IMR-90 (cell line): ENCODE measurements at regions not wholly inside any gene's neighbourhood (a gene's known extent, or its start where the extent isn't known, plus 50 kb on each side); places are given as distances from the start of the nearest gene placed in this dataset.

Experiments used
- ATAC-seq: fragments of 200-7000 bp; cut with Tn5 transposase; 2 replicates; pipeline ENCODE4 v1.9.1; 2020; ENCODE audit warnings: low read depth, mild to moderate bottlenecking, moderate library complexity
- BruUV-seq: library from RNA; stranded (reverse); fragments of 400-500 nt; replicated peaks from 2 replicates; lab custom pipeline; 2021; lab: Mats Ljungman, UMichigan
- CTCF ChIA-PET: fragments of 300-600 bp; formaldehyde crosslinking; extraction: SDS; loops from one replicate; lab custom pipeline; 2021; ENCODE audit warnings: antibody characterized with exemption; lab: Yijun Ruan, JAX
- POLR2A ChIA-PET: fragments of 300-600 bp; sonication (Branson Sonifier 250); formaldehyde crosslinking; loops from one replicate; lab custom pipeline; 2022; ENCODE audit warnings: antibody characterized with exemption; ENCODE audit not compliant: unreplicated experiment; lab: Charles Lee
- DNase-seq: peaks from one replicate; pipeline ENCODE4 v3.0.0; 2013
- H2AFZ ChIP-seq: replicated peaks from 2 replicates; pipeline ENCODE3; 2013; ENCODE audit warnings: low read length, mild to moderate bottlenecking; ENCODE audit not compliant: poor library complexity
- H2AK5ac ChIP-seq: 2 replicates; pipeline ENCODE4 v1.6.1; 2013; ENCODE audit warnings: low read depth, low read length, inconsistent platforms
- H2AK9ac ChIP-seq: replicated peaks from 2 replicates; pipeline ENCODE3; 2013; ENCODE audit warnings: mild to moderate bottlenecking, low read depth, low read length, moderate library complexity; ENCODE audit not compliant: poor library complexity
- H2BK120ac ChIP-seq: 2 replicates; pipeline ENCODE4 v1.6.1; 2013; ENCODE audit warnings: low read depth, low read length, inconsistent platforms
- H2BK15ac ChIP-seq: 3 replicates; pipeline ENCODE4 v1.6.1; 2013; ENCODE audit warnings: low read depth, low read length, inconsistent platforms
- H2BK20ac ChIP-seq: 2 replicates; pipeline ENCODE4 v1.6.1; 2013; ENCODE audit warnings: low read depth, mild to moderate bottlenecking, inconsistent platforms, low read length, moderate library complexity
- H2BK5ac ChIP-seq: 2 replicates; pipeline ENCODE4 v1.6.1; 2013; ENCODE audit warnings: mild to moderate bottlenecking, low read depth, low read length, inconsistent platforms; ENCODE audit not compliant: poor library complexity, severe bottlenecking
- H3K14ac ChIP-seq: replicated peaks from 2 replicates; pipeline ENCODE4 v1.6.1; 2013; ENCODE audit warnings: low read depth, low read length, inconsistent platforms
- H3K18ac ChIP-seq: 2 replicates; pipeline ENCODE4 v1.6.1; 2013; ENCODE audit warnings: low read depth, low read length, control low read depth
- H3K23ac ChIP-seq: 2 replicates; pipeline ENCODE4 v1.6.1; 2013; ENCODE audit warnings: low read depth, low read length, inconsistent platforms
- H3K27ac ChIP-seq: 2 replicates; pipeline ENCODE4 v1.5.1; 2013; ENCODE audit warnings: mild to moderate bottlenecking, control low read depth, low read length; ENCODE audit not compliant: insufficient read depth
- H3K27me3 ChIP-seq: 2 replicates; pipeline ENCODE4 v1.6.1; 2013; ENCODE audit warnings: low read length; ENCODE audit not compliant: control insufficient read depth, insufficient read depth
- H3K36me3 ChIP-seq: 2 replicates; pipeline ENCODE4 v1.6.1; 2013; ENCODE audit warnings: low read length, mixed read lengths; ENCODE audit not compliant: control insufficient read depth, insufficient read depth
- H3K4ac ChIP-seq: 2 replicates; pipeline ENCODE4 v1.6.1; 2013; ENCODE audit warnings: low read depth, low read length, inconsistent platforms
- H3K4me1 ChIP-seq: 2 replicates; pipeline ENCODE4 v1.6.1; 2013; ENCODE audit warnings: low read length, mixed read lengths; ENCODE audit not compliant: control insufficient read depth, insufficient read depth
- H3K4me2 ChIP-seq: 2 replicates; pipeline ENCODE4 v1.6.1; 2013; ENCODE audit warnings: low read depth, mild to moderate bottlenecking, control low read depth, low read length, moderate library complexity
- H3K4me3 ChIP-seq: 2 replicates; pipeline ENCODE4 v1.5.1; 2013; ENCODE audit warnings: low read depth, mild to moderate bottlenecking, control low read depth, low read length, moderate library complexity; ENCODE audit not compliant: insufficient read depth
- H3K56ac ChIP-seq: 2 replicates; pipeline ENCODE4 v1.6.1; 2013; ENCODE audit warnings: low read length, inconsistent platforms; ENCODE audit not compliant: insufficient read depth; ENCODE audit errors: extremely low read depth
- H3K79me1 ChIP-seq, 2 experiments: 2 replicates each; pipeline ENCODE4 v1.6.1; 2013; ENCODE audit warnings: low read length in 2 of 2, inconsistent platforms in 1 of 2, low read depth in 1 of 2
- H3K9ac ChIP-seq: 2 replicates; pipeline ENCODE4 v1.6.1; 2013; ENCODE audit warnings: low read depth, low read length, control low read depth
- H3K9me1 ChIP-seq: 2 replicates; pipeline ENCODE4 v1.6.1; 2013; ENCODE audit warnings: low read length, inconsistent platforms; ENCODE audit not compliant: insufficient read depth
- H3K9me3 ChIP-seq: 2 replicates; pipeline ENCODE4 v1.6.1; 2013; ENCODE audit warnings: low read length; ENCODE audit not compliant: control insufficient read depth, insufficient read depth
- H4K20me1 ChIP-seq: 2 replicates; pipeline ENCODE4 v1.6.1; 2013; ENCODE audit warnings: low read length, inconsistent platforms; ENCODE audit not compliant: insufficient read depth
- H4K5ac ChIP-seq: 2 replicates; pipeline ENCODE4 v1.6.1; 2013; ENCODE audit warnings: mild to moderate bottlenecking, low read depth, low read length, control low read depth
- H4K8ac ChIP-seq, 2 experiments: 2 replicates each; pipeline ENCODE4 v1.6.1; 2013; ENCODE audit warnings: low read depth in 2 of 2, low read length in 2 of 2, control low read depth in 1 of 2, inconsistent platforms in 1 of 2
- H4K91ac ChIP-seq: 2 replicates; pipeline ENCODE4 v1.6.1; 2013; ENCODE audit warnings: low read depth, low read length, inconsistent platforms; ENCODE audit not compliant: insufficient read depth
- BHLHE40 ChIP-seq: fragments of 150-350 bp; IDR thresholded peaks from 2 replicates; pipeline ENCODE4 v1.6.1; 2016; ENCODE audit warnings: mild to moderate bottlenecking, low read depth, low read length
- CHD1 ChIP-seq: IDR thresholded peaks from 2 replicates; pipeline ENCODE4 v1.6.1; 2012; ENCODE audit warnings: low read depth, low read length, improper control_type of control experiment
- FOS ChIP-seq: fragments of 150-350 bp; IDR thresholded peaks from 2 replicates; pipeline ENCODE4 v1.6.1; 2016; ENCODE audit warnings: low read depth, low read length
- MAFK ChIP-seq: IDR thresholded peaks from 2 replicates; pipeline ENCODE4 v1.6.1; 2012; ENCODE audit warnings: low read depth, low read length, improper control_type of control experiment
- MXI1 ChIP-seq: IDR thresholded peaks from 2 replicates; pipeline ENCODE4 v1.6.1; 2012; ENCODE audit warnings: low read depth, mild to moderate bottlenecking, low read length, moderate library complexity, borderline replicate concordance
- NFE2L2 ChIP-seq: fragments of 150-350 bp; IDR thresholded peaks from 2 replicates; pipeline ENCODE4 v1.6.1; 2016; ENCODE audit warnings: low read depth, mild to moderate bottlenecking, low read length
- POLR2A ChIP-seq: IDR thresholded peaks from 2 replicates; pipeline ENCODE4 v1.6.1; 2012; ENCODE audit warnings: mild to moderate bottlenecking, low read depth, low read length
- RAD21 ChIP-seq: IDR thresholded peaks from 2 replicates; pipeline ENCODE4 v1.6.1; 2012; ENCODE audit warnings: low read length, improper control_type of control experiment
- RCOR1 ChIP-seq: IDR thresholded peaks from 2 replicates; pipeline ENCODE4 v1.6.1; 2012; ENCODE audit warnings: mild to moderate bottlenecking, low read length, improper control_type of control experiment; ENCODE audit not compliant: insufficient replicate concordance
- RFX5 ChIP-seq: IDR thresholded peaks from 2 replicates; pipeline ENCODE4 v1.8.0; 2012; ENCODE audit warnings: low read depth, mild to moderate bottlenecking, low read length, moderate library complexity
- SMC3 ChIP-seq: fragments of 150-350 bp; IDR thresholded peaks from 2 replicates; pipeline ENCODE4 v1.6.1; 2016; ENCODE audit warnings: low read depth, mild to moderate bottlenecking, antibody characterized with exemption, low read length, moderate library complexity
- WGBS, 2 experiments: methylation state at CpG; one replicate each; pipeline versions ENCODE4 v1.1.5 to v1.1.7; 2013; ENCODE audit warnings: missing lambda C conversion rate in 2 of 2; ENCODE audit not compliant: insufficient read length in 1 of 2; ENCODE audit errors: extremely low coverage in 2 of 2; 5-methylcytosine and 5-hydroxymethylcytosine counted together
- dilution Hi-C: fragments of 300-500 bp; cut with HindIII; formaldehyde crosslinking; loops from one replicate; pipeline ENCODE4 v1.14.3; 2018; ENCODE audit warnings: low sequenced_read_pairs; ENCODE audit not compliant: unreplicated experiment
- in situ Hi-C: fragments of 300-500 bp; cut with MboI; formaldehyde crosslinking; loops from 3 replicates; pipeline ENCODE4 v1.14.3; 2019; ENCODE audit warnings: low sequenced_read_pairs, inconsistent platforms, mixed read lengths
- intact Hi-C: fragments of 100-400 bp; cut with micrococcal nuclease; formaldehyde crosslinking; loops from 2 replicates; pipeline ENCODE4 v1.10.0; 2022
- TF ChIP-seq, protein P1 (sequence below): fragments of 150-350 bp; IDR thresholded peaks from 2 replicates; pipeline ENCODE4 v1.6.1; 2016; ENCODE audit warnings: low read depth, mild to moderate bottlenecking, low read length, moderate library complexity, borderline replicate concordance
- TF ChIP-seq, protein P2 (sequence below): fragments of 150-350 bp; IDR thresholded peaks from 2 replicates; pipeline ENCODE4 v1.6.1; 2017; ENCODE audit warnings: mild to moderate bottlenecking, antibody characterized with exemption, low read length, low read depth
- TF ChIP-seq, protein P3 (sequence below): conservative IDR thresholded peaks from 2 replicates; pipeline ENCODE4 v1.5.1; 2012; ENCODE audit warnings: mild to moderate bottlenecking, low read depth, low read length, improper control_type of control experiment

DNA sequence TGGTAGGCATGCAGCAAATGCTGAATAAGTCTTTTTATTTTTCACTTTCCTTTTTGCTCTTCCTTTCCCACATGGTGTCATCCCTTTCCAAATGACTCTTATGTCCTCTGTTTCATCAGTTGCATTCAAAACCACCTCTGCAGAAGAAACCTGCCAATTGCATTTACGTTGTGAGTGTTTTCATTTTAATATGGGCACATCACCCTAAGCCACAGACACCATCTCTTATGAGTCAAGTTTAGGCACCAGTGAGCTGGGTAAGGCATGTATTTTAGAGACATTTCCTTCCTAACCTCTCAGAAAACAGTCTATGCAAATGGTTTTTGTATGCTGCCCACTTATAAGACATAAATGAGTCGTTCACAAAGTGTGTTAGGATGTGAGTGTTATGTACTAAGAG lies 223.3 kb upstream of the ADAMTS9 start:
- WGBS, 2 experiments = no CpG with 5 or more reads among the region's 2 CpGs
- no peak overlapping the region for H2BK5ac ChIP-seq
- no peak overlapping the region for H2BK20ac ChIP-seq
- intact Hi-C loops (no loop called here), dilution Hi-C loops (no loop called here), in situ Hi-C loops (no loop called here)
- no peak overlapping the region for H2BK15ac ChIP-seq
- H4K5ac ChIP-seq = no peak overlapping the region
- ATAC-seq = no peak
- H3K36me3 ChIP-seq = no peaks in the 10 kb centered on the region
- DNase-seq = no peak
- H4K20me1 ChIP-seq = no peaks in the 10 kb centered on the region
- ChIA-PET CTCF (no interaction called here), POLR2A (no interaction called here)
- H3K79me1 ChIP-seq = no peaks in the 10 kb centered on the region
- TF ChIP-seq RAD21 (no peak), NFE2L2 (no peak), MAFK (no peak), RCOR1 (no peak), FOS (no peak), MXI1 (no peak), POLR2A (no peak), CHD1 (no peak), BHLHE40 (no peak), SMC3 (no peak), RFX5 (no peak)
- TF ChIP-seq, protein P1, sequence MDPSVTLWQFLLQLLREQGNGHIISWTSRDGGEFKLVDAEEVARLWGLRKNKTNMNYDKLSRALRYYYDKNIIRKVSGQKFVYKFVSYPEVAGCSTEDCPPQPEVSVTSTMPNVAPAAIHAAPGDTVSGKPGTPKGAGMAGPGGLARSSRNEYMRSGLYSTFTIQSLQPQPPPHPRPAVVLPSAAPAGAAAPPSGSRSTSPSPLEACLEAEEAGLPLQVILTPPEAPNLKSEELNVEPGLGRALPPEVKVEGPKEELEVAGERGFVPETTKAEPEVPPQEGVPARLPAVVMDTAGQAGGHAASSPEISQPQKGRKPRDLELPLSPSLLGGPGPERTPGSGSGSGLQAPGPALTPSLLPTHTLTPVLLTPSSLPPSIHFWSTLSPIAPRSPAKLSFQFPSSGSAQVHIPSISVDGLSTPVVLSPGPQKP = no peak
- TF ChIP-seq, protein P2, sequence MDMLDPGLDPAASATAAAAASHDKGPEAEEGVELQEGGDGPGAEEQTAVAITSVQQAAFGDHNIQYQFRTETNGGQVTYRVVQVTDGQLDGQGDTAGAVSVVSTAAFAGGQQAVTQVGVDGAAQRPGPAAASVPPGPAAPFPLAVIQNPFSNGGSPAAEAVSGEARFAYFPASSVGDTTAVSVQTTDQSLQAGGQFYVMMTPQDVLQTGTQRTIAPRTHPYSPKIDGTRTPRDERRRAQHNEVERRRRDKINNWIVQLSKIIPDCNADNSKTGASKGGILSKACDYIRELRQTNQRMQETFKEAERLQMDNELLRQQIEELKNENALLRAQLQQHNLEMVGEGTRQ = no peak
- TF ChIP-seq, protein P3, sequence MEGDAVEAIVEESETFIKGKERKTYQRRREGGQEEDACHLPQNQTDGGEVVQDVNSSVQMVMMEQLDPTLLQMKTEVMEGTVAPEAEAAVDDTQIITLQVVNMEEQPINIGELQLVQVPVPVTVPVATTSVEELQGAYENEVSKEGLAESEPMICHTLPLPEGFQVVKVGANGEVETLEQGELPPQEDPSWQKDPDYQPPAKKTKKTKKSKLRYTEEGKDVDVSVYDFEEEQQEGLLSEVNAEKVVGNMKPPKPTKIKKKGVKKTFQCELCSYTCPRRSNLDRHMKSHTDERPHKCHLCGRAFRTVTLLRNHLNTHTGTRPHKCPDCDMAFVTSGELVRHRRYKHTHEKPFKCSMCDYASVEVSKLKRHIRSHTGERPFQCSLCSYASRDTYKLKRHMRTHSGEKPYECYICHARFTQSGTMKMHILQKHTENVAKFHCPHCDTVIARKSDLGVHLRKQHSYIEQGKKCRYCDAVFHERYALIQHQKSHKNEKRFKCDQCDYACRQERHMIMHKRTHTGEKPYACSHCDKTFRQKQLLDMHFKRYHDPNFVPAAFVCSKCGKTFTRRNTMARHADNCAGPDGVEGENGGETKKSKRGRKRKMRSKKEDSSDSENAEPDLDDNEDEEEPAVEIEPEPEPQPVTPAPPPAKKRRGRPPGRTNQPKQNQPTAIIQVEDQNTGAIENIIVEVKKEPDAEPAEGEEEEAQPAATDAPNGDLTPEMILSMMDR = no peak
- no peak overlapping the region for H4K8ac ChIP-seq
- H3K4ac ChIP-seq = no peak overlapping the region
- no peak overlapping the region for H2BK120ac ChIP-seq
- H3K4me1 ChIP-seq = 0 out of 2 replicates have a peak, but pooled peaks cover 2% of the 10 kb centered on the region
- no peak overlapping the region for H2AFZ ChIP-seq
- no peak overlapping the region for H3K23ac ChIP-seq
- no peaks in the 10 kb centered on the region for H3K9me3 ChIP-seq
- H3K9ac ChIP-seq = no peak overlapping the region
- no peak overlapping the region for H3K27ac ChIP-seq
- BruUV-seq = no TSS peak
- no peak overlapping the region for H3K18ac ChIP-seq
- H2AK9ac ChIP-seq = no peak overlapping the region
- no peak overlapping the region for H2AK5ac ChIP-seq
- H3K27me3 ChIP-seq = no peaks in the 10 kb centered on the region
- H3K56ac ChIP-seq = no peak overlapping the region
- H3K4me2 ChIP-seq = no peak overlapping the region
- H3K9me1 ChIP-seq = no peaks in the 10 kb centered on the region
- no peak overlapping the region for H4K91ac ChIP-seq
- no peak overlapping the region for H3K14ac ChIP-seq
- H3K4me3 ChIP-seq = no peak overlapping the region
